ENCODE measurements at regions not wholly inside any gene's neighbourhood (a gene's known extent, or its start where the extent isn't known, plus 50 kb on each side); places are given as distances from the start of the nearest gene placed in this dataset.

GRCh38 chr15:53197426-53197839, 407.3 kb upstream of the ONECUT1 start:
- peak; percentile 77 for TF ChIP-seq CTCF (IDR thresholded peaks at IDR 0.05)
- no peaks in the 10 kb centered on the region for H3K9me3 ChIP-seq (replicated peaks in 1 of 2; ENCODE audit: control insufficient read depth in 1 of 2, insufficient read depth in 1 of 2, low read length in 2 of 2)
- H3K4me2 ChIP-seq (replicated peaks; ENCODE audit: extremely low read depth, low read length, poor library complexity, severe bottlenecking), result no peak overlapping the region
- peak overlapping the region in 1 of 2 donors; percentile 54 for H3K4me3 Mint-ChIP-seq
- WGBS (ENCODE audit: insufficient coverage), result 8% methylated on average over 20 of the region's 23 CpGs
- intact Hi-C loops (cut with micrococcal nuclease), result no loop called here
- peaks cover 0 to 2% (median 0%) of the 10 kb centered on the region in 7 donors for H3K9me3 Mint-ChIP-seq
- no peaks in the 10 kb centered on the region for H4K20me1 ChIP-seq (ENCODE audit: insufficient read depth, low read length)
- DNase-seq, result peak; percentile 1 to 27 (median 5)
- no peak overlapping the region for H3K27ac ChIP-seq (ENCODE audit: low read depth in 1 of 2, low read length in 2 of 2)
- no peak overlapping the region for H3K9ac ChIP-seq (ENCODE audit: insufficient read depth, low read length, poor library complexity, severe bottlenecking)
- no peaks in the 10 kb centered on the region for H3K36me3 ChIP-seq (replicated peaks in 1 of 2; ENCODE audit: control insufficient read depth in 1 of 2, insufficient read depth in 2 of 2, low read length in 2 of 2)
- peaks cover 0 to 7% of the 10 kb centered on the region in 2 donors for H3K27me3 ChIP-seq (ENCODE audit: control insufficient read depth in 2 of 2, insufficient read depth in 2 of 2, low read length in 2 of 2)
- no peaks in the 10 kb centered on the region for H3K36me3 Mint-ChIP-seq
- H3K27ac Mint-ChIP-seq, result no peak overlapping the region
- H3K4me3 ChIP-seq (replicated peaks in 1 of 3; ENCODE audit: low read depth in 2 of 3, low read length in 3 of 3), result no peak overlapping the region
- H2AFZ ChIP-seq (ENCODE audit: insufficient read depth, low read depth, low read length, poor library complexity, severe bottlenecking), result no peak overlapping the region
- peaks cover 4% of the 10 kb centered on the region for H3K4me1 Mint-ChIP-seq
- no peaks in the 10 kb centered on the region for H3K79me2 ChIP-seq (ENCODE audit: insufficient read depth, low read length)
- no peaks in the 10 kb centered on the region for H3K4me1 ChIP-seq (ENCODE audit: control insufficient read depth in 1 of 2, insufficient read depth in 2 of 2, low read length in 2 of 2)
- H3K27me3 Mint-ChIP-seq (ENCODE audit: low read depth in 3 of 3), result peaks cover 11 to 23% (median 13%) of the 10 kb centered on the region in 3 donors

- no peak for TF ChIP-seq CTCF (IDR thresholded peaks at IDR 0.05)
- Histone ChIP-seq H3K4me1 (ENCODE audit: control insufficient read depth in 1 of 2, insufficient read depth in 2 of 2, low read length in 2 of 2) (no peaks in the 10 kb centered on the region), H3K27ac (ENCODE audit: low read depth in 1 of 2, low read length in 2 of 2) (no peak overlapping the region), H3K27me3 (ENCODE audit: control insufficient read depth in 2 of 2, insufficient read depth in 2 of 2, low read length in 2 of 2) (peaks cover 0 to 7% of the 10 kb centered on the region in 2 donors), H3K36me3 (replicated peaks in 1 of 2; ENCODE audit: control insufficient read depth in 1 of 2, insufficient read depth in 2 of 2, low read length in 2 of 2) (no peaks in the 10 kb centered on the region), H3K4me3 (replicated peaks in 1 of 3; ENCODE audit: low read depth in 2 of 3, low read length in 3 of 3) (no peak overlapping the region), H3K79me2 (ENCODE audit: insufficient read depth, low read length) (no peaks in the 10 kb centered on the region), H3K9me3 (replicated peaks in 1 of 2; ENCODE audit: control insufficient read depth in 1 of 2, insufficient read depth in 1 of 2, low read length in 2 of 2) (no peaks in the 10 kb centered on the region), H4K20me1 (ENCODE audit: insufficient read depth, low read length) (no peaks in the 10 kb centered on the region), H3K4me2 (replicated peaks; ENCODE audit: extremely low read depth, low read length, poor library complexity, severe bottlenecking) (no peak overlapping the region), H2AFZ (ENCODE audit: insufficient read depth, low read depth, low read length, poor library complexity, severe bottlenecking) (no peak overlapping the region), H3K9ac (ENCODE audit: insufficient read depth, low read length, poor library complexity, severe bottlenecking) (no peak overlapping the region)
- intact Hi-C loops (cut with micrococcal nuclease), result no loop called here
- Mint-ChIP-seq H3K9me3 (peaks cover 0 to 2% (median 0%) of the 10 kb centered on the region in 7 donors), H3K4me1 (peaks cover 4% of the 10 kb centered on the region), H3K27ac (no peak overlapping the region), H3K27me3 (ENCODE audit: low read depth in 3 of 3) (peaks cover 11 to 23% (median 15%) of the 10 kb centered on the region in 3 donors), H3K36me3 (no peaks in the 10 kb centered on the region), H3K4me3 (peak overlapping the region in 1 of 2 donors; percentile 15)
- WGBS (ENCODE audit: insufficient coverage), result 92% methylated on average over 5 of the region's 11 CpGs
- no peak for DNase-seq
Observed at GRCh38 chr15:53196788-53197187, 406.7 kb upstream of the ONECUT1 start.

All from CD14-positive monocyte (primary cell).